Fibroblast of lung (primary cell): ENCODE measurements at regions not wholly inside any gene's neighbourhood (a gene's known extent, or its start where the extent isn't known, plus 50 kb on each side); places are given as distances from the start of the nearest gene placed in this dataset.

ENCODE experiments used
- EZH2 ChIP-seq: IDR thresholded peaks from 2 replicates; pipeline ENCODE4 v1.5.1; 2012; ENCODE audit warnings: low read length, control low read depth, mild to moderate bottlenecking; ENCODE audit errors: missing control alignments
- TF ChIP-seq, protein P1 (sequence below), 2 donors: IDR thresholded peaks in 1 of 2; conservative IDR thresholded peaks in 1 of 2; 1 replicate in 1 of 2; 2 replicates in 1 of 2; pipeline ENCODE4 v1.5.1; 2011 to 2012; ENCODE audit warnings: low read length in 2 of 2, control low read depth in 1 of 2, inconsistent platforms in 1 of 2, low read depth in 1 of 2, mild to moderate bottlenecking in 1 of 2

DNA sequence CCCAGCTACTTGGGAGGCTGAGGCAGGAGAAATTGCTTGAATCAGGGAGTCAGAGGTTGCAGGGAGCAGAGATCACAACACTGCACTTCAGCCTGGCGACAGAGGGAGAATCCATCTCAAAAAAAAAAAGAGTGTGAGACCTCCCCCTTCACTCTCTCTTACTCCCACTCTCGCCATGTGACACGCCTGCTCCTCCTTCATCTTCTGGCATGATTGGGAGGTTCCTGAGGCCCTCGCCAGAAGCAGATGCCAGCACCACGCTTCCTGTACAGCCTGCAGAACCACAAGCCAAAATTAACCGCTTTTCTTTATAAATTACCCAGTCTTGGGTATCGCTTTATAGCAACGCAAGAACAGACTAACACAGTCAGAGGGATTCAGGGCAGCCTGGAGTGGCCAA, 66.3 kb upstream of the CREB1 start:
- TF ChIP-seq, protein P1, sequence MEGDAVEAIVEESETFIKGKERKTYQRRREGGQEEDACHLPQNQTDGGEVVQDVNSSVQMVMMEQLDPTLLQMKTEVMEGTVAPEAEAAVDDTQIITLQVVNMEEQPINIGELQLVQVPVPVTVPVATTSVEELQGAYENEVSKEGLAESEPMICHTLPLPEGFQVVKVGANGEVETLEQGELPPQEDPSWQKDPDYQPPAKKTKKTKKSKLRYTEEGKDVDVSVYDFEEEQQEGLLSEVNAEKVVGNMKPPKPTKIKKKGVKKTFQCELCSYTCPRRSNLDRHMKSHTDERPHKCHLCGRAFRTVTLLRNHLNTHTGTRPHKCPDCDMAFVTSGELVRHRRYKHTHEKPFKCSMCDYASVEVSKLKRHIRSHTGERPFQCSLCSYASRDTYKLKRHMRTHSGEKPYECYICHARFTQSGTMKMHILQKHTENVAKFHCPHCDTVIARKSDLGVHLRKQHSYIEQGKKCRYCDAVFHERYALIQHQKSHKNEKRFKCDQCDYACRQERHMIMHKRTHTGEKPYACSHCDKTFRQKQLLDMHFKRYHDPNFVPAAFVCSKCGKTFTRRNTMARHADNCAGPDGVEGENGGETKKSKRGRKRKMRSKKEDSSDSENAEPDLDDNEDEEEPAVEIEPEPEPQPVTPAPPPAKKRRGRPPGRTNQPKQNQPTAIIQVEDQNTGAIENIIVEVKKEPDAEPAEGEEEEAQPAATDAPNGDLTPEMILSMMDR (conservative IDR thresholded peaks at IDR 0.05 in 1 of 2, IDR thresholded peaks at IDR 0.05 in 1 of 2; ENCODE audit: low read depth in 1 of 2, low read length in 2 of 2), result no peak
- TF ChIP-seq EZH2, result no peak
